HG02884 (cell line): ENCODE measurements at regions not wholly inside any gene's neighbourhood (a gene's known extent, or its start where the extent isn't known, plus 50 kb on each side); places are given as distances from the start of the nearest gene placed in this dataset.

Experiments used
- ATAC-seq: cut with Tn5 transposase; IDR thresholded peaks from one replicate; pipeline ENCODE4 v1.9.1; 2021; ENCODE audit warnings: mild to moderate bottlenecking, moderate library complexity; ENCODE audit not compliant: unreplicated experiment

GRCh38 chr5:164360589-164360988 lies 855.2 kb downstream of the MAT2B start:
- ATAC-seq, result no peak

GRCh38 chr5:164361986-164362385 lies 856.6 kb downstream of the MAT2B start:
- ATAC-seq, result no peak

DNA sequence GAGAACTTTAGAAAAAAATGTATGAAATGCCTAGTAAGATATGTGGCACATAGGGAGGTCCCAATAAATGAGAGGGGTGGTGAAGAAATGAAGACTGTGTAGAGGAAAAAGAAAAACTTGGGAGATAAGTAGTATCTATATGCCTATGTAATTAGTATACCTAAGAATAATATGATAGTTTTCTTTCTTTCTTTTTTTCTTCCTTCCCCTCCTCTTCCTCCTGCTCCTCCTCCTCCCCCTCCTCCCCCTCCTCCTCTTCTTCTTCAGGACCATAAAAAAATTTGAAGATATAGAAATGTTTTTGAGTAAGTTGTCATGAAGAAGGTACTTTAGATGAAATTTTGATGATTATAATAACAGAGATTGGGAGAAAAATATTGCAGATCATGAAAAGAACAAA lies 857.4 kb downstream of the MAT2B start:
- no peak for ATAC-seq

- no peak for ATAC-seq
Measured at GRCh38 chr5:164364237-164365208, 859.1 kb downstream of the MAT2B start.

DNA sequence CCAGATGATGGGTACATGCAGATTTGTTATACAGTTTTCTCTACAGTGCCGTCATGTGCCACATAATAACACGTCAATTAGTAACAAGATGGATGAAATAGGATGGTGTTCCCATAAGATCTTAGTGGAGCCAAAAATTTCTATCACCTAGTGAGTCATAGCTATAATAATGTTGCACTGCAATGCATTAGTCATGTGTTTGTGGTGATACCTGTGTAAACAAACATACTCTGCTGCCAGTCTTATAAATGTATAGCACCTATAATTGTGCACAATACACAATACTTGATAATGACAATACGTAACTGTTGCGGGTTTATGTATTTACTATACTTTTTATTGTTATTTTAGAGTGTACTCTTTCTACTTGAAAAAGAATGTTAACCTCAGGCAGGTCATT lies 865.4 kb downstream of the MAT2B start:
- no peak for ATAC-seq

- ATAC-seq, result no peak
Measured at GRCh38 chr5:164372892-164373291, 867.5 kb downstream of the MAT2B start.

- ATAC-seq, result no peak
Measured at GRCh38 chr5:164373876-164374275, 868.5 kb downstream of the MAT2B start.

DNA sequence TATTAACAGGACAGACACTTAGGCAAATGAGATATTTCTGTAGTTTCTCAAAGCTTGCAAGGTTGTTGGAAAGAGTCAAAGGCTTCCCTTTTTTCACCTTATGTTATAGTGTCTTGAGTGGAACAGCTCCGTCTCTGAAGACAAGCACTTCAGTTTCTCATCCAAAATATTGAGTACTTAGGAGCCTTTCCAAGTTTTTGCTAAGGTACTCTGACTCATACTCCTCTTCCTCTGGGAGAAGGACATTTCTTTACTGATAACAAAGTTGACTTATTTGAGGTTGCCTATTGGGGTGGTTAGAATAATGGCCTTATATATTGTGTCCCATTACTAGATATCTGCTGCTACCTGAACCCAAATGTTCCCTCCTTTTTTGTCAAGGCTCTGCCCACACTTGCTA lies 869.6 kb downstream of the MAT2B start:
- ATAC-seq, result no peak

GRCh38 chr5:164376843-164377242 lies 871.4 kb downstream of the MAT2B start:
- ATAC-seq, result no peak

DNA sequence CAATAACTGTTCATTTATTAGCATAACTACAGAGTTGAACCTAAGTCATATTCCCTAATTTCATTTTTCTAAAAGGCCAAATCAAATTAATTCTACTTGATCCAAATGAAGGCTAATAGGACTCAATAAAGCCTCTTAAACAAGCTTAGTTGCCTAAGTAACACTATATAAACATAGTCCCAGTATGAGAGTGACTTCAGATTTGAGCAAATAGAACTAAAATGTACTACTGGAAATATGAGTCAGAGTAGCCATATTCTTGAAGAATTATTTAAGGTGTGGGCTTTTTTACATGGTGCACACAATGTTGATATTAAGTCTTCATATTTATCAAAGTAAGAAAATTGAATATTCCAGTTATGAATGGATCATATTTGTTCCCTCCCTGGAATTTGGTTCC lies 872.3 kb downstream of the MAT2B start:
- ATAC-seq, result no peak

DNA sequence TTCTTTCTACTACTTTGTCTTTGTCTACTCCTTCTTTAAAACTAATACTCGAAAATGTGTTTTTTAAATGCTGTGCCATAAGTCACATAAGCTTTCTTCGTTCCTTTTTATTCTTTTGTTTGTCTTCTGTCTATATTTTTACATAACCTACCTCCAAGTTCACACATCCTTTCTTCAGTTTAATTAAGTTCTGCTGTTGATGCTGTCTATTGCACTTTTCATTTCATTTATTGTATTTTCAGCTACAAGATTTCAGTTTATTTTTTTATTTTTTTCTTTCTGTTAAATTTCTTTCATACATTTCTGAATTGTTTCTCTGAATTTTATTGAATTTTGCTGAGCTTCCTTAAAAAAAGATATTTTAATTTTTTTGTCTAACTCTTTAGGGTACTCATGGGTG lies 878.2 kb downstream of the MAT2B start:
- ATAC-seq, result no peak

- ATAC-seq, result no peak
Measured at GRCh38 chr5:164392531-164392930, 887.1 kb downstream of the MAT2B start.

DNA sequence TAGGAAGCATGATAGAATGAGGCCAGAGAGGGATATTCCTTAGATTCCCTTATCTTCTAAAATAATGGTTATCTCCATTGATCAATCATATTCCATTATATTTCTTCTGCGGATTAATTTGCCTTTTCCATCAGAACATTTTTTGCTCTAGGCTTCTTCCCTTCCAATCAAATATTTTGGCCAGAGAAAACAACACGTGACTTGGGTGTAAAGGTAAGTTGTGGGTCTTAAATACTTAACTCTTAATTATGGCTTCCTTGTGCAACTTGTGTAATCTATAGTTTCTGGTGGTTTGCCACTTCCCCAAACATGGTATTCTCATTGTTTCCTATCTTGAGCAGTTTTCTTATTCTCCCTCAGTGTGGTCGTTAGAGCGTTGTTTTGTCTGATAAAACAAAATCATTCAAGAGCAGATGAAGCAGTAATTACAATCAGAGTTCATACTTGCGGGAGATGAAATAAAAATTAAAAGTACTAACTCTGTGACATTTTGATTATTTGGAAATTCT lies 889.3 kb downstream of the MAT2B start:
- ATAC-seq, result no peak

GRCh38 chr5:164412531-164412930 lies 907.1 kb downstream of the MAT2B start:
- no peak for ATAC-seq

DNA sequence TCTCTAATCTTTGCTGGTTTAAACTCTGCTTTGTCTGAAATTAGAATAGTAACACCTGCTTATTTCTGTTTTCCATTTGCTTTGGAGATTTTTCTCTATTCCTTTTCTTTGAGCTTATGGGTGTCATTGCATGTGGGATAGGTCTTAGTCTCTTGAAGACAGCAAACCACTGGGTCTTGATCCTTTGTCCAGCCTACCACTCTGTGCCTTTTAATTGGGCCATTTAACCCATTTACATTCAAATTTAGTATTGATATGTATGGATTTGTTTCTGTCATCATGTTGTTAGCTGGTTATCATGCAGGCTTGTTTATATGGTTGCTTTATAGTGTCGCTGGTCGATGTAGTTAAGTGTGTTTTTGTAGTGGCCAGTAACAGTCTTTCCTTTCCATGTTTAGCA lies 914.7 kb downstream of the MAT2B start:
- no peak for ATAC-seq

GRCh38 chr5:164422400-164422799 lies 917.0 kb downstream of the MAT2B start:
- no peak for ATAC-seq

GRCh38 chr5:164431634-164432304 lies 926.4 kb downstream of the MAT2B start:
- no peak for ATAC-seq

- ATAC-seq, result no peak
Measured at GRCh38 chr5:164433106-164433870, 927.9 kb downstream of the MAT2B start.

DNA sequence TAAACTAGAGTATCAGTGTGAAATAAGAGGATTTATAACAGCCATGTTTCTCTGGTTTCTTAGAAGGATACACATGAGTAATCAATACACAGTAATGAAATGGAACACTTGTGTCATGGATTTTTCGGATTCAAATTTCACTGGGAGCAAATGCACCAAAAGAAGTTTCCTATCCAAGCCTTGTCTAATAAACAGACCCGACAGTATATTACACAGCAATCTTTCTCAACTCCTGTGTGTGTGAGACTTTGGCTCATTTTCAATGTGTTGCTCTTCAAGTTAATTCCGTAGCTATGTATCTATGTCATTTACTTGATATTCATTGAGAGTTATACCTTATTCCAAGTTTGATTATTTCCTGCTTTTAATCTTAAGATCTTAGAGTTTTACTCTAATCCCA lies 930.2 kb downstream of the MAT2B start:
- no peak for ATAC-seq

DNA sequence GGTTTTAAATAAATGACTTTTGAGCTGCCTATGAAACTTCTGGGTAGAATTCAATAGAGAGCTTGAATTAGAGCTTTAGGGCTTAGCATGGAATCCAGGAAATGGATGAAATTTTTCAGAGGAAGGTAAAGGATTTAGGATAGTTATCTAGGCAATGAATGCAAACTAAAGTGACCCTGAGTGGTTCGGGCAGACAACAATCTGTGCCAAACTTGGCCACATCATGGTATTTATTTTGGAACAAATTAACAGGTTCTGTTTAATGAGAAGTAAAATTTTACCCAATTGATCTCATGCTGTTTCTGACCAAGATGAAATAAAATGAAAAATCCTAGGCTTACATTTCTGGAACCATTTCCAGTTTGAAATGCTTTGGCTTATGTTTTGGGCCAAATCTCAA lies 934.4 kb downstream of the MAT2B start:
- no peak for ATAC-seq

- ATAC-seq, result no peak
Measured at GRCh38 chr5:164449460-164449859, 944.0 kb downstream of the MAT2B start.
